ENCODE measurements at regions not wholly inside any gene's neighbourhood (a gene's known extent, or its start where the extent isn't known, plus 50 kb on each side); places are given as distances from the start of the nearest gene placed in this dataset.

DNA sequence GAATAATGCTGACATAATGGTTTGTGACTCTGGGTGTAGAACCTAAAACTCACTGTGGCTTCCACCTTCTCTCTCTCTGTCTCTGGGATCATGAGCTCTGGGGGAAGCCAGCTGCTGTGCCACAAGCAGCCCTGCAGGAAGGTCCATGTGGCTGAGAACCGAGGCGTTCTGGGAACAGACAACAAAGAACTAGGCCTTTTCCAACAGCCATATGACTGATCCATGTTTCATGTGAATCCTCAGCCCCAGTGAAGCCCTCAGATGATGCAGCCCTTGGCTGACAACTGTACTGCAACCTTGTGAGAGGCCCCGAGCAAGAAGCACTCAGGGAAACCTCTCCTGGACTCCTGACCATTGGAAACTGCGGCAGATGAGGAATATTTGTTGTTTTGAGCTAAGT is 56.6 kb downstream of the HLA-G start:
- intact Hi-C loops (cut with DNase I) = no loop called here
- DNase-seq (ENCODE audit: low spot score) = no peak

DNA sequence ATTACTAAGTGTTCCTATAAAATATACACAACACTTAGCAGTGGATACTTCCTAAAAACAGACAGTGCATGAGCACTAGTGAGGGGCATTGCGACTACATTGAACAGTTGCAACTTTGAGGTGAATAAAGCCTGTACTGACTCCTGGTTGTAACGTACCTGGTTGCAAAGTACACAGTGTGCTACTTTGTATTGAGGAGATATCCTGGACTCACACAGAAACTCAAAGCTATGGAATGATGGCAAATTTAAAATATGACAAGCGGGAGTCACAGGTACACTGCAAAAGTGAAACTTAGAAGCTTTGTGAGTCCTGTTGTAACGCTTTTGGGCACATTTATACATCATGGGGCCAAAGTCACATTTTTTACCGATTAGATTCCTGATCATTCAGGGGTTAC is 55.6 kb upstream of the HLA-A start:
- intact Hi-C loops (cut with DNase I) = loop anchor here (5.0 kb wide), 2 partner anchors 41 to 56 kb away; partner anchors contain the start of gene HLA-A
- no peak for DNase-seq (ENCODE audit: low spot score)

DNA sequence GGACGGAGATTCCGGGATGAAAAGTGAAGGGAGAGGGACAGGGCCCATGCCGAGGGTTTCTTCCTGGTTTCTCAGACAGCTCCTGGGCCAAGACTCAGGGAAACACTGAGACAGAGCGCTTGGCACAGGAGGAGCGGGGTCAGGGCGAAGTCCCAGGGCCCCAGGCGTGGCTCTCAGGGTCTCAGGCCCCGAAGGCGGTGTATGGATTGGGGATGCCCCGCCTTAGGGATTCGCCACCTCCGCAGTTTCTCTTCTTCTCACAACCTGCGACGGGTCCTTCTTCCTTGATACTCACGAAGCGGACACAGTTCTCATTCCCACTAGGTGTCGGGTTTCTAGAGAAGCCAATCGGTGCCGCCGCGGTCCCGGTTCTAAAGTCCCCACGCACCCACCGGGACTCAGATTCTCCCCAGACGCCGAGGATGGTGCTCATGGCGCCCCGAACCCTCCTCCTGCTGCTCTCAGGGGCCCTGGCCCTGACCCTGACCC is 55.0 kb upstream of the HLA-A start:
- DNase-seq (ENCODE audit: low spot score) = no peak
- intact Hi-C loops (cut with DNase I) = loop anchor here (5.0 kb wide), 2 partner anchors 40 to 55 kb away; partner anchors contain the start of gene HLA-A

DNA sequence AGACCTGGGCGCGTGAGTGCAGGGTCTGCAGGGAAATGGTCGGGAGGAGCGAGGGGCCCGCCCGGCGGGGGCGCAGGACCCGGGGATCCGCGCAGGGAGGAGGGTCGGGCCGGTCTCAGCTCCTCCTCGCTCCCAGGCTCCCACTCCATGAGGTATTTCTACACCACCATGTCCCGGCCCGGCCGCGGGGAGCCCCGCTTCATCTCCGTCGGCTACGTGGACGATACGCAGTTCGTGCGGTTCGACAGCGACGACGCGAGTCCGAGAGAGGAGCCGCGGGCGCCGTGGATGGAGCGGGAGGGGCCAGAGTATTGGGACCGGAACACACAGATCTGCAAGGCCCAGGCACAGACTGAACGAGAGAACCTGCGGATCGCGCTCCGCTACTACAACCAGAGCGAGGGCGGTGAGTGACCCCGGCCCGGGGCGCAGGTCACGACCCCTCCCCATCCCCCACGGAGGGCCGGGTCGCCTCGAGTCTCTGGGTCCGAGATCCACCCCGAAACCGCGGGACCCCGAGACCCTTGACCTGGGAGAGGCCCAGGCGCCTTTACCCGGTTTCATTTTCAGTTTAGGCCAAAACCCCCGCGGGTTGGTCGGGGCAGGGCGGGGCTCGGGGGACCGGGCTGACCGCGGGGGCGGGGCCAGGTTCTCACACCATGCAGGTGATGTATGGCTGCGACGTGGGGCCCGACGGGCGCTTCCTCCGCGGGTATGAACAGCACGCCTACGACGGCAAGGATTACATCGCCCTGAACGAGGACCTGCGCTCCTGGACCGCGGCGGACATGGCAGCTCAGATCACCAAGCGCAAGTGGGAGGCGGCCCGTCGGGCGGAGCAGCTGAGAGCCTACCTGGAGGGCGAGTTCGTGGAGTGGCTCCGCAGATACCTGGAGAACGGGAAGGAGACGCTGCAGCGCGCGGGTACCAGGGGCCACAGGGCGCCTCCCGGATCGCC is 54.2 kb upstream of the HLA-A start:
- DNase-seq (ENCODE audit: low spot score) = peak; percentile 93
- intact Hi-C loops (cut with DNase I) = loop anchor here (5.0 kb wide), 2 partner anchors 39 to 54 kb away; partner anchors contain the start of gene HLA-A

All from cardiac septum (tissue), 1 donor.